HG03469 (cell line): ENCODE measurements at regions not wholly inside any gene's neighbourhood (a gene's known extent, or its start where the extent isn't known, plus 50 kb on each side); places are given as distances from the start of the nearest gene placed in this dataset.
"Not testable (repeated sequence)": the region's sequence is repeated elsewhere in the genome, so short reads cannot be mapped to it uniquely, and the experiment has no call there.

Source experiments
- ATAC-seq: cut with Tn5 transposase; IDR thresholded peaks from one replicate; pipeline ENCODE4 v1.9.1; 2021; ENCODE audit warnings: mild to moderate bottlenecking, moderate library complexity, moderate number of reproducible peaks; ENCODE audit not compliant: unreplicated experiment

DNA sequence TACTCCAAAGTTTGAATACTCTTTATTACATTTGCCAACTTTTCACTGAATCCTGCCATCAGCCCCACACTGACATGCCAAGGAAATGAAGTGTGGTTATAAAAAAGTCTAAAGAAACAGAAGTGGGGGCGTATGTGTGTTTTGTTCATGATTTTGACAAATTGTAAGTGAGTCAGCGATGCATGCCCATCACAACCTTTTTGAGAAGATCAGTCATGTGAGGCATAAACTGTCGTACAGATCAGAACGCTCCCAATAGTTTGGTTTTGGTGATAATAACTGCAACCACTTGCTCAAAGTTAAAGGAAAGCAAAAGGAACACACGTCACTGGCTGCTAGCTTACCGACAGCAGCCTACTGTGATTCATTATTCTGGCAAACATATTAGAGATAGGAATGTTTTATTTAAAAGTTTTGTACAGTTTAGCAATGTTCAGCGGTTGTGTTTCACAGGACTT is 95.6 kb downstream of the RGS2 start:
- ATAC-seq: no peak

DNA sequence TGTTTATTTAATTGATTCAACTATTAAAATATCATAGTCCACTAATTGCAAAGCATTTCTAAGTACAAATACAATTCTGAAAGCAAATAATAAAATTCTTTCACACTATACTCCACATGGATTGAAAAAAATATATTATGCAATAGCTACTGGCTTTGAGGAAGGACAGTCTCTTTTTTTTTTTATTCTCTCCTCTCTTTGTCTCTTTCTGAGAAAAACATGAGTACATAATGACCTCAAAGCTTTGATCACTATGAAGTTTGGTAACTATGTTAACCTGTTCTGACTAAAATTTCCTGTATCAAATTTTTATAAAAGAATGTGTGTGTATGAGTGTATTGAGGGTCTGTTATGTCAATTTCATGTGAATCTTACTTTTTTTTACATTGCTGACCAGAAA is 96.2 kb downstream of the RGS2 start:
- no peak for ATAC-seq

GRCh38 chr1:192906334-192906733 is 97.5 kb downstream of the RGS2 start:
- ATAC-seq: no peak

DNA sequence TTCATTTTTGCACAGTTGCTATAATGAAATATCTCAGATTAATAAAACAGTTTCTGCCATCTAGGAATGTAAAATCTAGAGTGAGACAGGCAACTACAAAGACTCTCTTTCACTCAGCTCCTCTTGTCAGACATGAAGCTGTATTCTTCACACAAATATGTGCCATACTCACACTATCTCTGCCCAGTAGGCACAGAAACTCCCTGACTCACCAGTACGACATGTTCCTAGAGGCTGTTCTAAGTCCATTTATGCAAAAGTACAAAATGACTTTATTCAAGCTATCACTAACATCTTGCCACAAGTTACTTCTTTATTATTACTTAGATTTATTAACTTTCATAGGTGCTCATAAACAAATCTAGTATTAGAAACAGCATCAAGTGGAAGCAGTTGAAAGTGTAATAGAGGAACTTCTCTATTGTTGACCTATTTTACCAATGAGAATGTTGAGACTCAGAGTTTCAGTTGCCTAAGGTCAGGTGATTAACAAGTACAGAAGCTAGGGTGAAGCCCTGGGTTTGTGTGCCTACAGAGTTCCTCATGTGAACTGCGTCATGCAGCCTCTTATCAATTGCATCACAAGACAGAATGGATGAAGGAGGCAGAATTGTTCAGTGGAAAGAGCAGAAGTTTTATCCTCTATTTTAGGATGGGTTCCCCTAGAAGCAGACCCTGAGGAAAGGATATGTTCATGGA is 98.9 kb downstream of the RGS2 start:
- peak; percentile 57 for ATAC-seq

DNA sequence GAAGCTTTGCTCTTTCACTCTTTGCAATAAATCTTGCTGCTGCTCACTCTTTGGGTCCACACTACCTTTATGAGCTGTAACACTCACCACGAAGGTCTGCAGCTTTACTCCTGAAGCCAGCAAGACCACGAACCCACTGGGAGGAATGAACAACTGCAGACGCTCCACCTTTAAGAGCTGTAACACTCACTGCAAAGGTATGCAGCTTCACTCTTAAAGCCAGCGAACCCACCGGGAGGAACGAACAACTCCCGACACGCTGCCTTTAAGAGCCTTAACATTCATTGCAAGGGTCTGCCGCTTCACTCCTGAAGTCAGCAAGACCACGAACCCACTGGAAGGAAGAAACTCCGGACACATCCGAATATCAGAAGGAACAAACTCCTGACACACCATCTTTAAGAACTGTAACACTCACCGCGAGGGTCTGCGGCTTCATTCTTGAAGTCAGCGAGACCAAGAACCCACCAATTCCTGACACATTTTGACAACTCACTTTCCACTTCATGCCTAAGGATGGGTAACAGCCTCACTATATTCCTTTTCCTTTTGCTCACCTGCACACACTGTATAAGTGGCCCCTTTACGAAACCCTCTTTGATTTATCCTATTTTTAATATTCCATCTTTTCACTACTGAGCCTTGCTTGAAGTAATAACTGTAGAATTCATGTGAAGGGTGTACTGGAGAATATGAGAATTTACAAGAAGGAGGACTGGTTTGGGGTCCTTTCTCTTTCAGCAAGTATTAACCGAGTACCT is 103.2 kb downstream of the RGS2 start:
- ATAC-seq: not testable (repeated sequence)

DNA sequence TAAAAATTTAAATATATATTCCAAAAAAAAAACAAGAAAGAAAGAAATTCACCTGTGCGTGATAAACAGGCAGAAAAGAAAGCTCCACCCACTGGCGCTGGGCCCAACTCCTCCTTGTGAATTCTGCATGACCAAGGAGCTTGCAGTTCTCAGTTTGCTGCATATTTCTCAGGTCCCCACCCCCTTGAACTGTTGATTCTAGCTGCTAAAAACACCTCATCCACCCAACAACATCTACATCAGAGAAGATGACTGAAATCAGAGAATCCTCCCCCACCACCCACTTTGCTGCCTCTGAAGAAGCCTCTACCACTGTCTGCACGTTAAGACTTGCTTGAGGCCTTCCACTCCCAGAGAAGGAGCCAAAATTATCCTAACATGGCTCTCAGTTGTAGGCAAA is 104.8 kb downstream of the RGS2 start:
- ATAC-seq: no peak

DNA sequence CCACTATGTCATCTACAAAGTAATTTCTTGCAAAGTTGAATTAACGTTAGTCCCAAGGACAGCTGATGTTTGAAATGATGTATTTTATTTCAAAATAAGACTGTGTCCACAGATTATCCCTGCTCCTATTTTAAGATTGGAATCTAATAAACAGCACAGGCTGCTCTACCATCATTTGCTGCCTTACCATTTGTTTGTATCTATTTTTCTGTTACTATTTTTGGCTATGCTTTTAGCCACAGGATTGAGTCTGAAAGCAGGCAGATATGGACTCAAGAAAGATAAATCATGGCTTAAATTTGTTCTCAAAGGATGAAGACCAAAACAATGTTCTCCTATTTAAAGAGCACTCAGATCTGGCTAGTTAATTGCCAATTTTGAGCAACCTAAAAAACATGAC is 105.3 kb downstream of the RGS2 start:
- ATAC-seq: no peak

DNA sequence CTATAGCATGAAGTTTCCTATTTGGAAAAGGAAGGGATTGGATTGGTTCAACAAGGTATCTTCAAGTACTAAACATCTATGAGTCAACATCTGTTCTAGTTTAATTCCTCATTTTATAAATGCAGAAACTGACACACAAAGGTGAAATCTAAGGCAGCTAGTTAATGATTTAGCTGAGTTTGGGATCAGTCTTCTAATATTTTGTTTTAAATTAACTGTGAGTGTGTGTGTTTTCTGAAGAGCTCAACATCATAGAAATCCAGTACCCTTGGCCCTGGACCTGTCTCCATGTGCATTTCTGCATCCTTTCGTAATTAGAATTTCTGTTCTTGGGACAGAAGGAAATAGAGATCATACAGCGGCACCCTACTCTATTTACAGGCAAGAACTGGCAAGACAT is 105.9 kb downstream of the RGS2 start:
- no peak for ATAC-seq

DNA sequence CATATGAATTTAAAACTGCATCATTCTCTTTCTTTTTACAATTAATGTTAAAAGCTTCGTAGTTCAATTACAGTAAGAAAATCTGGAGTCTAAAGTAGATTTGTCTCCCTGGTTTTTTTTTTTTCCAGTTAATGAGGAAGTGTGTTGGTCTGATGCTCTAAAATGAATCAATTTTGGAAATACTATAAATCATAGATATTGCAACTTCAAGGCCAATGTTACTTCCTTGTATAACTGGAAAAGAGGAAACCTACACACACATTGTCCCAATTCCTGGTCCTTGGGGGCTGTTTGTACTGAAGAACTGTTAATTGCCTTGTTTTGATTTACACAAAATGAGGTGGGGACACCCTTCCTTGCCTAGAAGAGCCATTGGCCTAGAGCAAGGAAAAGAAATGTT is 107.2 kb downstream of the RGS2 start:
- no peak for ATAC-seq

GRCh38 chr1:192918259-192918658 is 109.4 kb downstream of the RGS2 start:
- ATAC-seq: no peak

GRCh38 chr1:192920412-192920811 is 111.6 kb downstream of the RGS2 start:
- no peak for ATAC-seq

DNA sequence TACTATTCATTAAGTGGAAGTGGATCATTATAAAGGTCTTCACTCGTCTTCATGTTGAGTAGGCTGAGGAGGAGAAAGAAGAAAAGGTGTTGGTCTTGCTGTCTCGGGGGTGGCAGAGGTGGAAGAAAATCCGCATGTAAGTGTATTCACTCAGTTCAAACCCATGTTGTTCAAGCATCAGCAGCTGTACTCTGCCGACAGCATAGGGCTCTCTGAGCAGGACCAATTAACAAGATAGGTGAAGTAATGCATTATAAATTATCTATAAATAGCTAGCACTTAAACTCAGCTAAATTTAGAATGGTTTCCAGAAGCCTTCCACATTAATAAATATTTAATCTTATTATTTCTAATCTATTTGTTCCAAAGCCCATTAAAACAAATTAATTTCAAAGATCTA is 116.8 kb downstream of the RGS2 start:
- ATAC-seq: no peak

DNA sequence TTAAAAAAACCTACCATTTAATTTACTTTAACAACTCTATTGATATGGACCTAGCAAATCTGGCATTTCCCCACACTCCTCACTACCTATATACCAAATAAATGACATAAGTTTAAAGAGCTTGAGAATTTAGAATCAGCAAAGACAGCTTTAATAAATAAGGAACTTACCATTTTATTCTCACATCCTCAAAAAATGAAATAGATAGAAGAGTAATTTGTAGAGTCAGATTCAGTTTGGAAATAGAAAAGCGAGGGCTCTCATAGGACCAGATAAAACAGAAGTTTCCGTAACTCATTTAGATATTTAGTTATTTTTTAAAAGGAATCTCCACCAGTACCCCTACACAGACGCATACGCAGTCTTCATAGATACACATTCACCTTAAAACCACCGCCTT is 117.9 kb downstream of the RGS2 start:
- no peak for ATAC-seq

- ATAC-seq: no peak
Observed at GRCh38 chr1:192927496-192927895, 118.7 kb downstream of the RGS2 start.

DNA sequence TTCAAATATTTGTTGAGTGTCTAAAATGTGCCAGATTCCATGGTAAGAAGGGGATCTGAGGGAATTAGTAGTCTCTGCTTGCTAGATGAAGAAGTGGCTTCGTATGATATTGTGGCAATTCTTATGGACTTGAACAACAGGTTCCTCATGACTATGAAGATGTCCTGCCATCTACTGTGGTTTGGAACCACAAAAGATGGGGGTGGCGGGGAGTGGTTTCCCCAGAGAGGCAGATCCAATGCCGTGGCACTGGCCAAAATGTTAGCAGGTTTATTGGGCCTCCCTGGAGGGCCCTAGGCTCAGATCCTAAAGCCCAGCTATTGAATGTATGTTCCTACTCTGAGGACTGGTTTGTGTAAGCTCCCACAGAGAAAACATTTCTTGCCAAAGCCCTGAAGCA is 120.8 kb downstream of the RGS2 start:
- no peak for ATAC-seq

DNA sequence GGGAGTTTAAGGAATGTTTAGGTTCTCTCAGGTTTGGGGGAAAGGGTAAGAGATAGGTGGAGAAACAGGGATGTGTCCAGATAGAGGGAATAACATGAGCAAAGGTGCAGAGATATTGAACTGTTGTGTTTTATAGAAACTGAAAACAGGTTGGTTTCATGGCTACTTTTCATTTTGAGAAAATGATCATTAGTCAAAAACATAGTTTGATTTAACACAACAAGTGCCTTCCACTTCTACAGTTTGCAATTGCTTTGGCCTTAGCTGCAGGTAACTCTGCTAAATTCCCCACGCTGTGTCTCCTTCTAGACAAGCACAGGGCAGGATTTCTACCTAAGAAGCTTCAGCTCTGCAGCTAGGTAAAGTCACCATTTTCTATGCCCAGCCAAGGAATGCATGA is 124.9 kb downstream of the RGS2 start:
- no peak for ATAC-seq

GRCh38 chr1:192936313-192937018 is 122.7 kb downstream of the UCHL5 start:
- ATAC-seq: peak; percentile 31

DNA sequence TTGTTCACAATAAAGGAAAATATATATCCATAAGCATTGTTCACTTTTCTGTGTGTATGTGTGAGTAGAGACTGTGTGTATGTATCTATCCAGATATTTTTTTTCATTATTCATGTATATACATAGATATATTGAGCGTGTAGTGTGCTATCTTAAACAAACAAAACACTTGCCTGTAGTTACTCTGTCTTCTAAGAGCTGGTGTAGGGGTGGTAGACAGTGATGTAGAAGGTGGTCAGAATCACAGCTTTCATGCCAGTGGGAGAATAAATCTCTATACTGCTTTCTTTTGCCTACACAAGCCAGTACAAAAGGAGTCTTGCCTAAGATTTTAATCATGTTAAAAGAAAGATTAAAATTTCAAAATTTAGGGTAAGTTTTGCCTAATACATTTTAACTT is 122.0 kb downstream of the UCHL5 start:
- no peak for ATAC-seq

- ATAC-seq: no peak
Observed at GRCh38 chr1:192939440-192939839, 119.7 kb downstream of the UCHL5 start.

DNA sequence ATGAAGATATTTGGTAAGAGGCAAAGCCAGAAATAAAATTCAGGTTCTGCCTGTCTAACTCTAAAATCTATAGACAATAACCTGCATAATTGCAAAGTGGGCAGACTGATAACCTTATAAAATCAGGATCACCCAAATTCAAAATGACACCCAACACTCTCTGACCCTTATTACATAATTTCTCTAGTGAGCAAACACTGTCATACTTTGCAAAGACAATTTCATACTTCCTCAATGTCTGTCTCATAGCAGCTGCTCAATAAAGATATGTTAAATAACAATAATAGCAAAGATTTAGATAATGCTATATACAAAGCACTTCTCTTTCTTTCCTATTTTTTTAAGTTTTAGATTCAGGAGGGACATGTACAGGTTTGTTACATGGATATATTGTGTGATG is 118.5 kb downstream of the UCHL5 start:
- ATAC-seq: no peak

- ATAC-seq: peak; percentile 45
Observed at GRCh38 chr1:192941722-192942411, 117.3 kb downstream of the UCHL5 start.
